Neural progenitor cell (in vitro differentiated cells): ENCODE measurements at regions not wholly inside any gene's neighbourhood (a gene's known extent, or its start where the extent isn't known, plus 50 kb on each side); places are given as distances from the start of the nearest gene placed in this dataset.

Experiments
- DNase-seq: peaks from one replicate; pipeline ENCODE4 v3.0.0-alpha.2; 2016; ENCODE audit warnings: low spot score
- H2AFZ ChIP-seq: fragments of 200-600 bp; sonication (generic); replicated peaks from 2 replicates; pipeline ENCODE4 v1.6.1; 2016; ENCODE audit warnings: antibody characterized with exemption
- H3F3A ChIP-seq: fragments of 200-600 bp; sonication (generic); 2 replicates; pipeline ENCODE4 v1.6.1; 2016; ENCODE audit warnings: antibody characterized with exemption, low read depth
- H3K27ac ChIP-seq: fragments of 200-600 bp; sonication (generic); 2 replicates; pipeline ENCODE4 v1.5.1; 2016; ENCODE audit warnings: mild to moderate bottlenecking
- H3K27me3 ChIP-seq: fragments of 200-600 bp; sonication (generic); 2 replicates; pipeline ENCODE4 v1.6.1; 2016; ENCODE audit warnings: mild to moderate bottlenecking, moderate library complexity
- H3K36me3 ChIP-seq: fragments of 200-600 bp; sonication (generic); 2 replicates; pipeline ENCODE4 v1.5.1; 2016
- H3K4me1 ChIP-seq: fragments of 200-600 bp; sonication (generic); 2 replicates; pipeline ENCODE4 v1.6.1; 2016; ENCODE audit warnings: mixed run types
- H3K4me2 ChIP-seq: fragments of 200-600 bp; sonication (generic); 2 replicates; pipeline ENCODE4 v1.6.1; 2016
- H3K4me3 ChIP-seq: fragments of 200-600 bp; sonication (generic); 2 replicates; pipeline ENCODE4 v1.5.1; 2016
- H3K79me2 ChIP-seq: fragments of 200-600 bp; sonication (generic); 2 replicates; pipeline ENCODE4 v1.6.1; 2016; ENCODE audit warnings: low read depth
- H3K9ac ChIP-seq: fragments of 200-600 bp; sonication (generic); 2 replicates; pipeline ENCODE4 v1.6.1; 2016
- H3K9me3 ChIP-seq: fragments of 200-600 bp; sonication (generic); 2 replicates; pipeline ENCODE4 v1.5.1; 2016; ENCODE audit warnings: low read depth
- H4K20me1 ChIP-seq: fragments of 200-600 bp; sonication (generic); 2 replicates; pipeline ENCODE4 v1.6.1; 2016; ENCODE audit warnings: low read depth
- H3K27ac Mint-ChIP-seq: 3 replicates; pipeline ENCODE4 v1.8.0; 2021; ENCODE audit warnings: mixed read lengths
- H3K27me3 Mint-ChIP-seq: 2 replicates; pipeline ENCODE4 v1.8.0; 2022; ENCODE audit warnings: low read depth, mild to moderate bottlenecking, inconsistent platforms, moderate library complexity, mixed read lengths; ENCODE audit not compliant: insufficient read depth
- H3K36me3 Mint-ChIP-seq: 3 replicates; pipeline ENCODE4 v1.8.0; 2021; ENCODE audit warnings: mixed read lengths
- H3K4me1 Mint-ChIP-seq: 3 replicates; pipeline ENCODE4 v1.8.0; 2021; ENCODE audit warnings: mixed read lengths
- H3K4me3 Mint-ChIP-seq: 3 replicates; pipeline ENCODE4 v1.8.0; 2021; ENCODE audit warnings: mild to moderate bottlenecking, moderate library complexity, mixed read lengths
- H3K9me3 Mint-ChIP-seq: 3 replicates; pipeline ENCODE4 v1.8.0; 2020; ENCODE audit warnings: mixed read lengths
- EZH2 ChIP-seq: fragments of 200-600 bp; sonication (generic); IDR thresholded peaks from 2 replicates; pipeline ENCODE4 v1.6.1; 2017; ENCODE audit warnings: antibody characterized with exemption, mild to moderate bottlenecking, moderate library complexity
- EZH2phosphoT487 ChIP-seq: fragments of 200-600 bp; sonication (generic); IDR thresholded peaks from 2 replicates; pipeline ENCODE4 v1.6.1; 2017; ENCODE audit warnings: antibody characterized with exemption
- TF ChIP-seq, protein P1 (sequence below): fragments of 200-600 bp; sonication (generic); IDR thresholded peaks from 2 replicates; pipeline ENCODE4 v1.5.1; 2017; ENCODE audit warnings: antibody characterized with exemption, mild to moderate bottlenecking

- Histone ChIP-seq H3K4me3 (no peak overlapping the region), H3K9ac (no peak overlapping the region), H2AFZ (peak overlapping the region; percentile 66), H3K4me2 (no peak overlapping the region), H3K9me3 (no peaks in the 10 kb centered on the region), H3K79me2 (no peaks in the 10 kb centered on the region), H3F3A (no peaks in the 10 kb centered on the region), H3K36me3 (no peaks in the 10 kb centered on the region), H3K4me1 (peaks cover 8% of the 10 kb centered on the region), H4K20me1 (no peaks in the 10 kb centered on the region), H3K27ac (no peak overlapping the region), H3K27me3 (no peaks in the 10 kb centered on the region)
- Mint-ChIP-seq H3K27ac (no peak overlapping the region), H3K4me1 (peaks cover 8% of the 10 kb centered on the region), H3K9me3 (no peaks in the 10 kb centered on the region), H3K27me3 (peaks cover 2% of the 10 kb centered on the region), H3K4me3 (no peak overlapping the region), H3K36me3 (no peaks in the 10 kb centered on the region)
- TF ChIP-seq, protein P1, sequence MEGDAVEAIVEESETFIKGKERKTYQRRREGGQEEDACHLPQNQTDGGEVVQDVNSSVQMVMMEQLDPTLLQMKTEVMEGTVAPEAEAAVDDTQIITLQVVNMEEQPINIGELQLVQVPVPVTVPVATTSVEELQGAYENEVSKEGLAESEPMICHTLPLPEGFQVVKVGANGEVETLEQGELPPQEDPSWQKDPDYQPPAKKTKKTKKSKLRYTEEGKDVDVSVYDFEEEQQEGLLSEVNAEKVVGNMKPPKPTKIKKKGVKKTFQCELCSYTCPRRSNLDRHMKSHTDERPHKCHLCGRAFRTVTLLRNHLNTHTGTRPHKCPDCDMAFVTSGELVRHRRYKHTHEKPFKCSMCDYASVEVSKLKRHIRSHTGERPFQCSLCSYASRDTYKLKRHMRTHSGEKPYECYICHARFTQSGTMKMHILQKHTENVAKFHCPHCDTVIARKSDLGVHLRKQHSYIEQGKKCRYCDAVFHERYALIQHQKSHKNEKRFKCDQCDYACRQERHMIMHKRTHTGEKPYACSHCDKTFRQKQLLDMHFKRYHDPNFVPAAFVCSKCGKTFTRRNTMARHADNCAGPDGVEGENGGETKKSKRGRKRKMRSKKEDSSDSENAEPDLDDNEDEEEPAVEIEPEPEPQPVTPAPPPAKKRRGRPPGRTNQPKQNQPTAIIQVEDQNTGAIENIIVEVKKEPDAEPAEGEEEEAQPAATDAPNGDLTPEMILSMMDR = no peak
- TF ChIP-seq EZH2phosphoT487 (no peak), EZH2 (no peak)
- no peak for DNase-seq
Observed at GRCh38 chr12:23098517-23098916, 473.5 kb downstream of the ETNK1 start.

DNA sequence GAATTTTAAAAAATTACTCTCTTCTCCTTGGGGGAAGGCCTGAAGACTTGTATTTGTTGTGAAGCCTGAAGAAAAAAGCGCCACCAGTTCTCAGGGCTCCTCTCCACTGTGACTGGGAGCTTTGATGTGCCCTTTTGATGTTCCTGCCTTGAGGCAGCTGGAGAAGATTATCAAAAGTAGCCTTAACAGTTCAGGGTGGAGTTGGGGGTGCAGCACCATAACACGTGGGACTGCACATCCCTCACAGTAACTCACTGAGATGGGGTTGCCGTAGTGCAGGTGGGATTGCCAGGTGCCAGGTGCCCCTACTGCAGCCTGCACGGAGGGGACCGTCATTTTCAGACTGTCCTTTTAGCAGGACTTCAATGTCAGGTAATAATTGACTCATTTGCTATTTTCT, 474.1 kb downstream of the ETNK1 start:
- DNase-seq = peak; percentile 14
- H3K27ac Mint-ChIP-seq = peak overlapping the region; percentile 17
- no peak overlapping the region for H3K4me3 ChIP-seq

DNA sequence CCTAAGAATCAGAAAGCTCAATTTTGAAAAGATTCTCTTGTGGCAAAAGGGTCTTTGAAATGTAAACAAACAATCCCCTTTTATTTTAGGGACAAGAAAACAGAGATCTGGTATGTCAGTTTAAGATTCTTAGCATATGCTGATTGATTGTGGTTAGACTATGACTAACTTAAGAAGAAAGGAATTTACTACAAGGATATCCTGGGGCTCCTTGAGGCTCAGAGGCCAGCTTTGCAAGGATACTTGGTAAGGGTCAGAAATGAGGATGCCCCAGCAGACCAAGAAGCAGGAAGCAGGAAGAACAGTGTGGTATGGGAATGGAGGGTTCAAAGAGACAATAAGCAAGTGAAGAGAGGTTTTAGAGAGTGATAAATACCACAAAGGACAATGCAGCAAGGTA, 474.6 kb downstream of the ETNK1 start:
- Histone ChIP-seq H3K27ac (no peak overlapping the region), H3F3A (no peaks in the 10 kb centered on the region), H3K4me2 (no peak overlapping the region), H3K9ac (no peak overlapping the region), H3K36me3 (no peaks in the 10 kb centered on the region), H3K4me1 (peaks cover 8% of the 10 kb centered on the region), H3K79me2 (no peaks in the 10 kb centered on the region), H4K20me1 (no peaks in the 10 kb centered on the region), H3K4me3 (no peak overlapping the region), H3K27me3 (no peaks in the 10 kb centered on the region), H3K9me3 (no peaks in the 10 kb centered on the region), H2AFZ (peak overlapping the region; percentile 54)
- no peaks in the 10 kb centered on the region for H3K36me3 Mint-ChIP-seq
- no peak overlapping the region for H3K27ac Mint-ChIP-seq
- peaks cover 2% of the 10 kb centered on the region for H3K27me3 Mint-ChIP-seq
- H3K4me1 Mint-ChIP-seq = peaks cover 8% of the 10 kb centered on the region
- no peak for DNase-seq
- H3K9me3 Mint-ChIP-seq = no peaks in the 10 kb centered on the region
- no peak for TF ChIP-seq EZH2
- H3K4me3 Mint-ChIP-seq = no peak overlapping the region

More for the DNA sequence above, 474.1 kb downstream of the ETNK1 start:
- Histone ChIP-seq H3K27me3 (no peaks in the 10 kb centered on the region), H2AFZ (peak overlapping the region; percentile 66), H3K9ac (no peak overlapping the region), H3K27ac (no peak overlapping the region), H3F3A (no peaks in the 10 kb centered on the region), H3K4me1 (peaks cover 8% of the 10 kb centered on the region), H3K4me2 (no peak overlapping the region), H3K36me3 (no peaks in the 10 kb centered on the region), H4K20me1 (no peaks in the 10 kb centered on the region), H3K79me2 (no peaks in the 10 kb centered on the region), H3K9me3 (no peaks in the 10 kb centered on the region)
- Mint-ChIP-seq H3K36me3 (no peaks in the 10 kb centered on the region), H3K9me3 (no peaks in the 10 kb centered on the region), H3K4me1 (peaks cover 8% of the 10 kb centered on the region), H3K4me3 (no peak overlapping the region), H3K27me3 (peaks cover 2% of the 10 kb centered on the region)
- TF ChIP-seq, protein P1 = no peak
- TF ChIP-seq EZH2phosphoT487 (no peak), EZH2 (no peak)

DNA sequence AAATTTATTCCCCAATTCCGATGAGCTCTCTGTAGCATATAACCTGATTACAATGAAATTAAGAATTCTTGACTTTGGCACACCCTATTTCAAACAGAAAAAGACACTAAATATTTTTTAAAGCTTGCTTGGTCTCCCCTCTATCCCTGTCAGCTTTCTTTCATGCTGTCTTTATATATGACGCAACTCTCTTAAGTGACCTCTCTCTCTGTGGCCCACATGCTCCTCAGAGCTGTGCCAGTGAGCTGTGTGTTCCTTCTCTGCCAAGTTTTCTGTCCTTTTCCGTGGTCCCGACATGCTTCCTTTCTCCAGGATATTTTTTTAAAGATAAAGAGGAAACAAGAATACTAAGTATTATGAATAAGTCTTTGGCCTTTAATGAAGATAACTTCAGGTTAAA, 484.0 kb downstream of the ETNK1 start:
- H3K4me2 ChIP-seq = no peak overlapping the region

More for the DNA sequence above, 484.0 kb downstream of the ETNK1 start:
- Histone ChIP-seq H3K36me3 (no peaks in the 10 kb centered on the region), H3K4me1 (no peaks in the 10 kb centered on the region), H3F3A (no peaks in the 10 kb centered on the region), H3K4me3 (no peak overlapping the region), H2AFZ (no peak overlapping the region), H3K27ac (no peak overlapping the region), H4K20me1 (no peaks in the 10 kb centered on the region), H3K79me2 (no peaks in the 10 kb centered on the region), H3K9ac (no peak overlapping the region), H3K9me3 (no peaks in the 10 kb centered on the region), H3K27me3 (no peaks in the 10 kb centered on the region)
- no peak overlapping the region for H3K4me3 Mint-ChIP-seq
- no peaks in the 10 kb centered on the region for H3K36me3 Mint-ChIP-seq
- DNase-seq = no peak
- no peaks in the 10 kb centered on the region for H3K4me1 Mint-ChIP-seq
- no peak for TF ChIP-seq EZH2
- TF ChIP-seq EZH2phosphoT487 = no peak
- TF ChIP-seq, protein P1 = no peak
- no peaks in the 10 kb centered on the region for H3K27me3 Mint-ChIP-seq
- H3K27ac Mint-ChIP-seq = no peak overlapping the region
- H3K9me3 Mint-ChIP-seq = no peaks in the 10 kb centered on the region
